Vagina (tissue), 2 donors: ENCODE measurements at regions not wholly inside any gene's neighbourhood (a gene's known extent, or its start where the extent isn't known, plus 50 kb on each side); places are given as distances from the start of the nearest gene placed in this dataset.

Source experiments
- CTCF ChIP-seq, 3 experiments: fragments of 450-650 bp in 2 of 3; fragments of 200-600 bp in 1 of 3; sonication (generic) in 1 of 3; IDR thresholded peaks; one replicate each; pipeline ENCODE4 v1.5.1; 2017 to 2019; ENCODE audit warnings: antibody characterized with exemption in 3 of 3, mild to moderate bottlenecking in 2 of 3, moderate library complexity in 2 of 3
- POLR2A ChIP-seq, 2 donors: fragments of 450-650 bp; IDR thresholded peaks; one replicate each; pipeline ENCODE4 v1.6.1; 2017; ENCODE audit warnings: antibody characterized with exemption in 2 of 2, mild to moderate bottlenecking in 2 of 2, moderate library complexity in 2 of 2

- TF ChIP-seq POLR2A (IDR thresholded peaks at IDR 0.05) (no peak), CTCF (IDR thresholded peaks at IDR 0.05) (no peak)
Observed at GRCh38 chr1:229880271-229881170, 186.5 kb upstream of the GALNT2 start.
